HFF-Myc (cell line): ENCODE measurements at regions not wholly inside any gene's neighbourhood (a gene's known extent, or its start where the extent isn't known, plus 50 kb on each side); places are given as distances from the start of the nearest gene placed in this dataset.

ENCODE experiments used
- DNase-seq: peaks from one replicate; pipeline ENCODE4 v3.0.0-alpha.2; 2011; ENCODE audit warnings: low read depth; ENCODE audit errors: extremely low read depth
- H3K4me3 ChIP-seq: replicated peaks from 2 replicates; pipeline ENCODE4 v1.5.1; 2011; ENCODE audit warnings: low read depth, mild to moderate bottlenecking, control low read depth, low read length
- TF ChIP-seq, protein P1 (sequence below): IDR thresholded peaks from 2 replicates; pipeline ENCODE4 v1.5.1; 2012; ENCODE audit warnings: mild to moderate bottlenecking, low read depth, low read length, control low read depth; ENCODE audit errors: missing control alignments

- TF ChIP-seq, protein P1, sequence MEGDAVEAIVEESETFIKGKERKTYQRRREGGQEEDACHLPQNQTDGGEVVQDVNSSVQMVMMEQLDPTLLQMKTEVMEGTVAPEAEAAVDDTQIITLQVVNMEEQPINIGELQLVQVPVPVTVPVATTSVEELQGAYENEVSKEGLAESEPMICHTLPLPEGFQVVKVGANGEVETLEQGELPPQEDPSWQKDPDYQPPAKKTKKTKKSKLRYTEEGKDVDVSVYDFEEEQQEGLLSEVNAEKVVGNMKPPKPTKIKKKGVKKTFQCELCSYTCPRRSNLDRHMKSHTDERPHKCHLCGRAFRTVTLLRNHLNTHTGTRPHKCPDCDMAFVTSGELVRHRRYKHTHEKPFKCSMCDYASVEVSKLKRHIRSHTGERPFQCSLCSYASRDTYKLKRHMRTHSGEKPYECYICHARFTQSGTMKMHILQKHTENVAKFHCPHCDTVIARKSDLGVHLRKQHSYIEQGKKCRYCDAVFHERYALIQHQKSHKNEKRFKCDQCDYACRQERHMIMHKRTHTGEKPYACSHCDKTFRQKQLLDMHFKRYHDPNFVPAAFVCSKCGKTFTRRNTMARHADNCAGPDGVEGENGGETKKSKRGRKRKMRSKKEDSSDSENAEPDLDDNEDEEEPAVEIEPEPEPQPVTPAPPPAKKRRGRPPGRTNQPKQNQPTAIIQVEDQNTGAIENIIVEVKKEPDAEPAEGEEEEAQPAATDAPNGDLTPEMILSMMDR: no peak
- no peak for DNase-seq
- no peak overlapping the region for H3K4me3 ChIP-seq
Observed at GRCh38 chr13:79831556-79831955, 350.6 kb downstream of the NDFIP2 start.

GRCh38 chr13:79830945-79831344, 350.0 kb downstream of the NDFIP2 start:
- no peak for DNase-seq
- H3K4me3 ChIP-seq: no peak overlapping the region
- TF ChIP-seq, protein P1: no peak

DNA sequence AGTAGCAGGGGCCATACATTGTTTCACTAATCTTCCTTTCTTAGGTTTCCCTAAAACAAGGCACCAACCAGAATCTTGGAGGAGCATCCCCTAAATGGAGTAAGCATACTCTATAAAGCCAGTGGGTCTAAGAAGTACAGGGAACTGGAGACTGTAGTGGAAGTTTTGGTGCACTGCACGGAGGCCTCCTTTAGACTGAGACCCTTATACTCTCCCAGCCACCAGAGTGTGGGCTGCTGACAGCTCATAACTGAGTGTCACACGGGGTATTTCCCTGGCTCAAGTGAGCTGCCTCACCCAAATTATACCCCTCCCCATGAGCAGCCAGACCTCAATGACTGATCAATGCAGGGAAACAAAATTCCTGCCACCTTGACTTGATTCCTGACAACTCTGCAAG, 349.5 kb downstream of the NDFIP2 start:
- TF ChIP-seq, protein P1: no peak
- DNase-seq: no peak
- H3K4me3 ChIP-seq: no peak overlapping the region

- TF ChIP-seq, protein P1: no peak
- no peak for DNase-seq
- no peak overlapping the region for H3K4me3 ChIP-seq
Observed at GRCh38 chr13:79829880-79830279, 348.9 kb downstream of the NDFIP2 start.

DNA sequence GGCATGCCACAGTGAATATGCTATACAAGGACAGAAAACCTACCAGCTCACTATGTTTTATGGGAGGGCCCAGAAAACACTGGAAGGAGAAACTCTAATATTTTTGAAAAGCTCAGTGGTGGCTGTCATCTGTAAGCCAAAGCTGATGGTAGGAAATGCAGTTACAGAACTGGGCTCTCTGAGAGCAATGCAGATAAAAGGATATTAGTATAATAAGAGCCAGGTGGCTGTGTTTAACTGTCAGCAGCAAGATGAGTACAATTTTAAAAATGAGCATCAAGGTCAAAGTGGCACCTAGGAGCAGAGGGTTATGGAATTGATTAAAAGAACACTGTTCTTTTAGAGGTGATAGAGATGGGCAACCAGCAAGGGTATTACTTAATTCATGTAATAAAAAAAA, 345.0 kb downstream of the NDFIP2 start:
- no peak for DNase-seq
- H3K4me3 ChIP-seq: no peak overlapping the region
- TF ChIP-seq, protein P1: no peak

- TF ChIP-seq, protein P1: no peak
- no peak overlapping the region for H3K4me3 ChIP-seq
- no peak for DNase-seq
Observed at GRCh38 chr13:79815041-79815440, 334.1 kb downstream of the NDFIP2 start.
